ENCODE measurements at regions not wholly inside any gene's neighbourhood (a gene's known extent, or its start where the extent isn't known, plus 50 kb on each side); places are given as distances from the start of the nearest gene placed in this dataset.

GRCh38 chr5:35360671-35361070 lies 130.4 kb upstream of the PRLR start:
- H3K27ac ChIP-seq (ENCODE audit: low read depth in 2 of 2, low read length in 2 of 2): no peak overlapping the region
- H3K9ac ChIP-seq (ENCODE audit: low read length in 3 of 3): no peak overlapping the region
- no peak for TF ChIP-seq CTCF (IDR thresholded peaks at IDR 0.05; ENCODE audit: borderline replicate concordance, extremely low read depth, insufficient read depth)
- intact Hi-C loops (cut with DNase I): no loop called here
- H3K4me3 ChIP-seq (ENCODE audit: low read length in 3 of 3): no peak overlapping the region
- no peak for FAIRE-seq
- H3K36me3 ChIP-seq (ENCODE audit: control insufficient read depth in 2 of 3, insufficient read depth in 3 of 3, low read length in 3 of 3): no peaks in the 10 kb centered on the region
- no peaks in the 10 kb centered on the region for H3K27me3 ChIP-seq (ENCODE audit: control insufficient read depth, insufficient read depth, low read length)
- no peak for DNase-seq
- H3K4me1 ChIP-seq (ENCODE audit: control insufficient read depth in 2 of 3, insufficient read depth in 2 of 3, low read depth in 1 of 3, low read length in 3 of 3): no peaks in the 10 kb centered on the region
- H3K9me3 ChIP-seq (ENCODE audit: control insufficient read depth in 2 of 3, insufficient read depth in 1 of 3, low read length in 3 of 3): no peaks in the 10 kb centered on the region

- no peak overlapping the region for H3K4me3 ChIP-seq (ENCODE audit: low read length in 3 of 3)
- intact Hi-C loops (cut with DNase I): no loop called here
- DNase-seq (no peak), FAIRE-seq (no peak)
- H3K27ac ChIP-seq (ENCODE audit: low read depth in 2 of 2, low read length in 2 of 2): no peak overlapping the region
- H3K9ac ChIP-seq (ENCODE audit: low read length in 3 of 3): no peak overlapping the region
- no peaks in the 10 kb centered on the region for H3K4me1 ChIP-seq (ENCODE audit: control insufficient read depth in 2 of 3, insufficient read depth in 2 of 3, low read depth in 1 of 3, low read length in 3 of 3)
- no peaks in the 10 kb centered on the region for H3K9me3 ChIP-seq (ENCODE audit: control insufficient read depth in 2 of 3, insufficient read depth in 1 of 3, low read length in 3 of 3)
- no peak for TF ChIP-seq CTCF (IDR thresholded peaks at IDR 0.05; ENCODE audit: borderline replicate concordance, extremely low read depth, insufficient read depth)
- no peaks in the 10 kb centered on the region for H3K36me3 ChIP-seq (ENCODE audit: control insufficient read depth in 2 of 3, insufficient read depth in 3 of 3, low read length in 3 of 3)
- H3K27me3 ChIP-seq (ENCODE audit: control insufficient read depth, insufficient read depth, low read length): no peaks in the 10 kb centered on the region
Measured at GRCh38 chr5:35359859-35360258, 129.6 kb upstream of the PRLR start.

GRCh38 chr5:35357973-35358372 lies 127.7 kb upstream of the PRLR start:
- no peak overlapping the region for H3K9ac ChIP-seq (ENCODE audit: low read length in 3 of 3)
- H3K4me1 ChIP-seq (ENCODE audit: control insufficient read depth in 2 of 3, insufficient read depth in 2 of 3, low read depth in 1 of 3, low read length in 3 of 3): no peaks in the 10 kb centered on the region
- no peaks in the 10 kb centered on the region for H3K27me3 ChIP-seq (ENCODE audit: control insufficient read depth, insufficient read depth, low read length)
- no peak overlapping the region for H3K4me3 ChIP-seq (ENCODE audit: low read length in 3 of 3)
- DNase-seq: no peak
- no peaks in the 10 kb centered on the region for H3K9me3 ChIP-seq (ENCODE audit: control insufficient read depth in 2 of 3, insufficient read depth in 1 of 3, low read length in 3 of 3)
- H3K36me3 ChIP-seq (ENCODE audit: control insufficient read depth in 2 of 3, insufficient read depth in 3 of 3, low read length in 3 of 3): no peaks in the 10 kb centered on the region
- TF ChIP-seq CTCF (IDR thresholded peaks at IDR 0.05; ENCODE audit: borderline replicate concordance, extremely low read depth, insufficient read depth): no peak
- FAIRE-seq: no peak
- intact Hi-C loops (cut with DNase I): no loop called here
- no peak overlapping the region for H3K27ac ChIP-seq (ENCODE audit: low read depth in 2 of 2, low read length in 2 of 2)

GRCh38 chr5:35356725-35357124 lies 126.4 kb upstream of the PRLR start:
- DNase-seq (no peak), FAIRE-seq (no peak)
- intact Hi-C loops (cut with DNase I): no loop called here
- no peaks in the 10 kb centered on the region for H3K36me3 ChIP-seq (ENCODE audit: control insufficient read depth in 2 of 3, insufficient read depth in 3 of 3, low read length in 3 of 3)
- H3K27ac ChIP-seq (ENCODE audit: low read depth in 2 of 2, low read length in 2 of 2): no peak overlapping the region
- no peak for TF ChIP-seq CTCF (IDR thresholded peaks at IDR 0.05; ENCODE audit: borderline replicate concordance, extremely low read depth, insufficient read depth)
- H3K9ac ChIP-seq (ENCODE audit: low read length in 3 of 3): no peak overlapping the region
- no peak overlapping the region for H3K4me3 ChIP-seq (ENCODE audit: low read length in 3 of 3)
- no peaks in the 10 kb centered on the region for H3K27me3 ChIP-seq (ENCODE audit: control insufficient read depth, insufficient read depth, low read length)
- H3K4me1 ChIP-seq (ENCODE audit: control insufficient read depth in 2 of 3, insufficient read depth in 2 of 3, low read depth in 1 of 3, low read length in 3 of 3): no peaks in the 10 kb centered on the region
- H3K9me3 ChIP-seq (ENCODE audit: control insufficient read depth in 2 of 3, insufficient read depth in 1 of 3, low read length in 3 of 3): peaks cover 0 to under 1% (median 0%) of the 10 kb centered on the region in 3 donors
